HG03097 (cell line): ENCODE measurements at regions not wholly inside any gene's neighbourhood (a gene's known extent, or its start where the extent isn't known, plus 50 kb on each side); places are given as distances from the start of the nearest gene placed in this dataset.
"Not testable (repeated sequence)": the region's sequence is repeated elsewhere in the genome, so short reads cannot be mapped to it uniquely, and the experiment has no call there.

Experiments used
- ATAC-seq: cut with Tn5 transposase; IDR thresholded peaks from one replicate; pipeline ENCODE4 v1.9.1; 2021; ENCODE audit not compliant: unreplicated experiment, low FRiP score

DNA sequence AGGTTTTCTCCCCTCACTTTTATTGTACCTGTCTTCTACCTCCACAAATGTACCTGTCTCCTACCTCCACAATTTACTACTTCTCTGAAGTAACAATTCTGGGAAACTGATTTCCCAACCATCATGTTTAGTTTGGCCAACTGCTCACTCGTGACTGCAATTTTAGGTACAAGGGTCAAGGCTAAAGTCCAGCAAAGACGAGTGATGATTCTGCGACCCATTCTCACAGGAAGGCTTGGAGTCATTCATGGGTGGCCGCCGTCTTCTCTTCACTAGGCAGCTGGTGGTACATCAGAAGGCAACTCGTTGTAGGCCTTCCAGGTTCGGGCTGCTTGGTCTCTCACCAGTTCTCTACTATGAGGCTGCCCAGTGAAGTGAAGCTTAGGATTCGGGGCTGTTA is 483.8 kb upstream of the JARID2 start:
- no peak for ATAC-seq

GRCh38 chr6:14763139-14763538 is 482.7 kb upstream of the JARID2 start:
- no peak for ATAC-seq

DNA sequence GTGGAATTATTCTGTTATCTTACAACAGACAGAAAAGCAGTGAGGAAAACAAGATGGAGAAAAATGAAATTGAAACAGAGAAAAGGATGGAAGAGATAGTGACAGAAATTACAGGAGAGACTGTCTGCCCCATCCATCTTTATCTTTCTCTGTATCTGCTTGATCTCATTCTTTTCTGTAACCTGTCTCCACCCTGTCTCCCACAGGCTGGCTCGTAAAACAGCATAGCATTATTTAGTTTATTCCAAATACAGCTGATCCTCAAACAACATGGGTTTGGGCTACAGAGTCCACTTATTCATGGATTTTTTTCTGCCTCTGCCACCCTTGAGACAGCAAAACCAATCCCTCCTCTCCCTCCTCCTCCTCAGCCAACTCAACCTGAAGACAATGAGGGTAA is 482.3 kb upstream of the JARID2 start:
- no peak for ATAC-seq

DNA sequence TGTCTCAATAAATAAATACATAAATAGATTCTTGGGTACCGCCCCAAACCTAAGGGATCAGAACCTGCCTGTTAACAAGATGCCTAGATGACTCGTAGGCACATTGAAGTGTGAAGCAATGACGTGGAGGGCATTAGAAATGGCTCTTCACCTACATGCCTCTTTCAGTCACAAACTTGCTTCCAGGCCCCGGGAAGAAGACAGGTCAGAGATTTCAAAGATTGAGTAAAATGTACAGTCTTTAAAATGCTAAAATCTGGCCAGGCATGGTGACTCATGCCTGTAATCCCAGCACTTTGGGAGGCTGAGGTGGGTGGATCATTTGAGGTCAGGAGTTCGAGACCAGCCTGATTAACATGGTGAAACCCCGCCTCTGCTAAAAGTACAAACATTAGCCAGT is 480.8 kb upstream of the JARID2 start:
- ATAC-seq, result no peak

- ATAC-seq, result no peak
Measured at GRCh38 chr6:14765721-14766390, 480.0 kb upstream of the JARID2 start.

- no peak for ATAC-seq
Measured at GRCh38 chr6:14766391-14766994, 479.4 kb upstream of the JARID2 start.

- ATAC-seq, result no peak
Measured at GRCh38 chr6:14767226-14767625, 478.6 kb upstream of the JARID2 start.

GRCh38 chr6:14770040-14770439 is 475.8 kb upstream of the JARID2 start:
- no peak for ATAC-seq

GRCh38 chr6:14770572-14770971 is 475.3 kb upstream of the JARID2 start:
- ATAC-seq, result no peak

GRCh38 chr6:14771016-14771415 is 474.9 kb upstream of the JARID2 start:
- no peak for ATAC-seq

DNA sequence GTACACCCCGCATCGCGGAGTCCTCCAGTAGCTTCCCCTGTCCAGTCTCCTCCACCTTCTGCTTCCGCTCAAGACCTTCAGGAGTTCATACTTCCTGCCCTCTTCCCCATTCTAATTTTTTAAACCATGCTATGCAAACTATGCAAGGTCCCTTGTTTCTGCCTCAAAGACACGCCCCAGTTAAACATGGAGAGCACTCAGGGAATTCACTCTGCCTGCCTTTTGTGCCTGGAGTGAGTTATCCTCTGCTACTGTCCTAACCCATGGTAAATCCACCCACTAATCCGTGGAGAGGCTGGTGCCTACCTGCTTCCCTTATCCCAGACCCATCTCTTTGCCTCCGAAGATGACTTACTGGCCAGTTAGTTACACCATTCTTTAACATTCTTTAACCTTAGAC is 473.7 kb upstream of the JARID2 start:
- no peak for ATAC-seq

- ATAC-seq, result no peak
Measured at GRCh38 chr6:14775528-14775927, 470.3 kb upstream of the JARID2 start.

GRCh38 chr6:14776307-14776706 is 469.6 kb upstream of the JARID2 start:
- no peak for ATAC-seq

- ATAC-seq, result no peak
Measured at GRCh38 chr6:14781772-14782525, 463.9 kb upstream of the JARID2 start.

DNA sequence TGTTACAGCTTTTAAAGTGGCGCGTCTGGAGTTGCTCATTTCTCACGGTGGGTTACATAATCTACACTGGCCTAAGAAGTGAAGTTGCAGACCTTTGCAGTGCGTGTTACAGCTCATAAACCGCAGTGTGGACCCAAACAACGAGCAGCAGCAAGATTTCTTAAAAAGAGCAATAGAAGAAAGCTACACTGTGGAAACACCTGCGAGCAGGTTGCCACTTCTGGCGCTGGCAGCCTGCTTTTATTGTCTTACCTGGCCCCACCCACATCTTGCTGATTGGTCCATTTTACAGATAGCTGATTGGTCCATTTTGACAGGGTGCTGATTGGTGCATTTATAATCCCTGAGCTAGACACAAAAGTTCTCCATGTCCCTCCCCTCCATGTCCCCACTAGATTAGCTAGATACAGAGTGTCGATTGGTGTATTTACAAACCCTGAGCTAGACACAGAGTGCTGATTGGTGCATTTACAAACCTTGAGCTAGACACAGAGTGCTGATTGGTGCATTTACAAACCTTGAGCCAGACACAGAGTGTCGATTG is 462.9 kb upstream of the JARID2 start:
- not testable (repeated sequence) for ATAC-seq

- no peak for ATAC-seq
Measured at GRCh38 chr6:14783594-14783993, 462.3 kb upstream of the JARID2 start.

DNA sequence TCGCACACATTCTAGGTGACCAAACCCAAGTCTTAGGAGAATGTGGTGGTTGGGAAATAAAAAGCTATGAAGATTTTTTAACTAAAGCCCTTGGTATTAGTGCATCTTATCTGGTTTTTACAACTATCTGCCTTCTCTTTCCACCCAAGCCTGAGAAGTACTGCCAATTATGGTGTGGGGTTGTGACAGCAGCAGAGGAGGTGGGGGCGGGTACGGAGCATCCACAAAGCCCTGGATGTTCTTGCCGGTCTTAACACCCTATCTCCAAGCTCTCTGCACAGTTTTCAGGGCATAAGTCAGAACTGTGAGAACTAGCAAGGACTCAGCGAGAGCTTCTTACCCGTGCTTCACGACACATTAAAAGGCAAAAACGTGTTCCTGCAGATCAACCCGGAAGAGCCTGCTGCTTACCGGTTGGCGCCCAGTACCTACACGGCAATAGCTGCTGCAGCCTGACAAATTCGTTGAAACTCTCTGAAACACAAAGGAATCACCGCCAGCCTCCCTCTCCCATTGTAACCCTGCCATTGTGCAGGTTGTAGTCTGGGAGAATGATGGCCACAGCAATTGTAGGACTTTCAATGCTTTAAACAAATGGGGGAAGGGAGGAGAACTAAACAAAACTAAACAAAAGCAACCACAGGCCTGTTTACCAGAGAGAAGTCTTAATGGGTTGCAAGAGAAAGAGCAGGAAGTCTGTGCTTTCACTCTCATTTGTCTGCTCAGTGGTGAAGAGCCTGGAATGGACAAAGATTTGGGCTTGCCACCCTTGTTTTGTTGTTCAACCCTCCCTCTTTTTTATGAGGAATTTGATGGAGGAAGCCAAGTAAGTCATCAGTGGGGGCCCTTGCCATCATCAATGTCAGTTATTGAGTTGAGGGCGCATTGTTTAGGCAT is 461.0 kb upstream of the JARID2 start:
- ATAC-seq, result no peak

- ATAC-seq, result no peak
Measured at GRCh38 chr6:14785493-14785790, 460.4 kb upstream of the JARID2 start.

DNA sequence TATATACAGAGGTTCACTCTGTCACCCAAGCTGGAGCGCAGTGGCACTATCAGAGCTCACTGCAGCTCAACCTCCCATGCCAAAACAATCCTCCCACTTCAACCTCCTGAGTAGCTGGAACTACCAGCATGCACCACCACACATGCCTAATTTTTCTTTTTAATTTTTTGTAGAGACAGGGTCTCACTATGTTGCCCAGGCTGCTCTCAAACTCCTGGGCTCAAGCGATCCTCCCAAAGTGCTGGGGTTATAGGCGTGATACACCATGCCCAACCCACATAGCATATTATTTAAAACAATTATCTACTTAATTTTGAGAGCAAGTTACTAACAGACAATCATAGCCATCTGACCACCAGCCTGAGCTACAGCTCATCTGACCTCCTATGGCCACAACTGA is 459.9 kb upstream of the JARID2 start:
- no peak for ATAC-seq

DNA sequence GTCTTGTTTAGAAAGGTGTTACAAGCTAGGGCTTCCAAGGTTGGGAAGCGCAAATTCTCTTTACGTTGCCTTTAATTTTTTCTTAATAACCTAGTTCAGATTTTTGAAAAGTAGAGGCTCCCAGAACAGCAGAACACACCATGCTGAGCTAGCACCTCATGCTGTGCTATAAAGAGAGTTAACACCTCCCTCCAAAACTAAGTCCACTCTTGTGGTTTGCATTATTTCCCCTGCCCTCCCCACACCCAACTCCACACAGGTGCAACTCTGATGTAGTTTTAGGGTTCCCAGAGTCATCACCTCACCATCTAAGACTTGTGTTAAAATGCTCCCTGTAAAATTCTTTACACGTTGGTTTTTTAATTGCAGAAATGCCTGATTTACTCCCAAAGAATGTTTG is 459.4 kb upstream of the JARID2 start:
- ATAC-seq, result no peak

GRCh38 chr6:14787250-14787649 is 458.6 kb upstream of the JARID2 start:
- no peak for ATAC-seq
